GM23338 (cell line): ENCODE measurements at regions not wholly inside any gene's neighbourhood (a gene's known extent, or its start where the extent isn't known, plus 50 kb on each side); places are given as distances from the start of the nearest gene placed in this dataset.

Source experiments
- ATAC-seq: fragments of 200-7000 bp; cut with Tn5 transposase; 3 replicates; pipeline ENCODE4 v1.9.1; 2020
- DNase-seq: peaks from one replicate; pipeline ENCODE4 v3.0.0-alpha.2; 2015; ENCODE audit warnings: low spot score
- H2AFZ ChIP-seq: fragments of 200-600 bp; sonication (generic); 2 replicates; pipeline ENCODE4 v1.8.0; 2016; ENCODE audit warnings: antibody characterized with exemption, mild to moderate bottlenecking, moderate library complexity
- H3F3A ChIP-seq: fragments of 200-600 bp; sonication (generic); replicated peaks from 2 replicates; pipeline ENCODE4 v1.8.0; 2017; ENCODE audit warnings: antibody characterized with exemption, mixed run types, low read depth
- H3K27ac ChIP-seq: fragments of 200-600 bp; sonication (generic); 2 replicates; pipeline ENCODE4 v1.6.1; 2016; ENCODE audit warnings: low read depth
- H3K27me3 ChIP-seq: fragments of 200-600 bp; sonication (generic); 2 replicates; pipeline ENCODE4 v1.8.0; 2016; ENCODE audit warnings: mild to moderate bottlenecking, mixed run types, moderate library complexity; ENCODE audit not compliant: insufficient read depth
- H3K36me3 ChIP-seq: fragments of 200-600 bp; sonication (generic); 2 replicates; pipeline ENCODE4 v1.8.0; 2016; ENCODE audit warnings: mild to moderate bottlenecking; ENCODE audit not compliant: insufficient read depth
- H3K4me1 ChIP-seq: fragments of 200-600 bp; sonication (generic); 2 replicates; pipeline ENCODE4 v1.8.0; 2016; ENCODE audit warnings: mild to moderate bottlenecking, moderate library complexity; ENCODE audit not compliant: insufficient read depth
- H3K4me2 ChIP-seq: fragments of 200-600 bp; sonication (generic); 2 replicates; pipeline ENCODE4 v1.7.1; 2017; ENCODE audit warnings: mixed run types
- H3K4me3 ChIP-seq: fragments of 200-600 bp; sonication (generic); 2 replicates; pipeline ENCODE4 v1.6.1; 2016; ENCODE audit warnings: mixed run types
- H3K79me2 ChIP-seq: fragments of 200-600 bp; sonication (generic); replicated peaks from 2 replicates; pipeline ENCODE4 v1.8.0; 2017; ENCODE audit warnings: mild to moderate bottlenecking; ENCODE audit not compliant: insufficient read depth
- H3K9me2 ChIP-seq: fragments of 200-600 bp; sonication (generic); 2 replicates; pipeline ENCODE4 v1.8.0; 2017; ENCODE audit not compliant: insufficient read depth
- H4K20me1 ChIP-seq: fragments of 200-600 bp; sonication (generic); replicated peaks from 2 replicates; pipeline ENCODE4 v1.8.0; 2017; ENCODE audit warnings: mild to moderate bottlenecking; ENCODE audit not compliant: insufficient read depth
- H3K27ac Mint-ChIP-seq: 2 replicates; pipeline ENCODE4 v1.8.0; 2020; ENCODE audit warnings: inconsistent platforms, mild to moderate bottlenecking, moderate library complexity, mixed read lengths
- H3K27me3 Mint-ChIP-seq: 3 replicates; pipeline ENCODE4 v1.8.0; 2022; ENCODE audit warnings: low read depth, mild to moderate bottlenecking, moderate library complexity, mixed read lengths, inconsistent platforms; ENCODE audit not compliant: insufficient read depth, poor library complexity
- H3K36me3 Mint-ChIP-seq: 3 replicates; pipeline ENCODE4 v1.8.0; 2021; ENCODE audit warnings: low read depth, mild to moderate bottlenecking, inconsistent platforms, moderate library complexity, mixed read lengths
- H3K4me1 Mint-ChIP-seq: 3 replicates; pipeline ENCODE4 v1.8.0; 2020; ENCODE audit warnings: mild to moderate bottlenecking, inconsistent platforms, mixed read lengths
- H3K4me3 Mint-ChIP-seq: 3 replicates; pipeline ENCODE4 v1.8.0; 2021; ENCODE audit warnings: moderate library complexity, mild to moderate bottlenecking, inconsistent platforms, mixed read lengths
- H3K9me3 Mint-ChIP-seq: 3 replicates; pipeline ENCODE4 v1.8.0; 2020; ENCODE audit warnings: moderate library complexity, mild to moderate bottlenecking, inconsistent platforms, mixed read lengths
- CREB1 ChIP-seq: fragments of 250-450 bp; sonication (Bioruptor Pico); IDR thresholded peaks from 2 replicates; pipeline ENCODE4 v1.5.0; 2020; ENCODE audit warnings: low read depth, mild to moderate bottlenecking, moderate library complexity
- CTCF ChIP-seq, 2 experiments: fragments of 200-600 bp in 1 of 2; sonication (generic) in 1 of 2; conservative IDR thresholded peaks; 2 replicates each; pipeline versions ENCODE4 v1.5.1 to v1.6.1; 2016 to 2017; ENCODE audit warnings: antibody characterized with exemption in 2 of 2, low read depth in 2 of 2, mild to moderate bottlenecking in 2 of 2, moderate library complexity in 1 of 2
- ETS1 ChIP-seq: IDR thresholded peaks from 2 replicates; pipeline ENCODE4 v1.6.1; 2016; ENCODE audit warnings: antibody characterized with exemption
- EZH2 ChIP-seq: fragments of 200-600 bp; sonication (generic); IDR thresholded peaks from one replicate; pipeline ENCODE4 v1.8.0; 2017; ENCODE audit warnings: antibody characterized with exemption, mild to moderate bottlenecking, low read depth; ENCODE audit not compliant: unreplicated experiment
- EZH2phosphoT487 ChIP-seq: fragments of 200-600 bp; sonication (generic); IDR thresholded peaks from one replicate; pipeline ENCODE4 v1.8.1; 2018; ENCODE audit warnings: antibody characterized with exemption; ENCODE audit not compliant: unreplicated experiment
- POLR2AphosphoS5 ChIP-seq: IDR thresholded peaks from 2 replicates; pipeline ENCODE4 v1.6.1; 2016; ENCODE audit warnings: antibody characterized with exemption, low read depth
- STAT1 ChIP-seq: IDR thresholded peaks from one replicate; pipeline ENCODE4 v1.6.1; 2016; ENCODE audit warnings: antibody characterized with exemption; ENCODE audit not compliant: unreplicated experiment
- ZNF462 ChIP-seq: fragments of 250-450 bp; sonication (Bioruptor Pico); IDR thresholded peaks from 2 replicates; pipeline ENCODE4 v1.5.0; 2020; ENCODE audit warnings: mild to moderate bottlenecking, moderate library complexity

GRCh38 chr1:104408268-104408667 lies 658.6 kb downstream of the AMY1C start (continued):
- TF ChIP-seq ZNF462 (no peak), CTCF (conservative IDR thresholded peaks at IDR 0.05; ENCODE audit: low read depth in 2 of 2) (no peak), EZH2 (no peak), POLR2AphosphoS5 (no peak)

- no peak overlapping the region for H3K27ac Mint-ChIP-seq
- no peaks in the 10 kb centered on the region for H3K4me1 Mint-ChIP-seq
- H3K9me3 Mint-ChIP-seq = no peaks in the 10 kb centered on the region
- H4K20me1 ChIP-seq = no peaks in the 10 kb centered on the region
- H3K27me3 Mint-ChIP-seq = no peaks in the 10 kb centered on the region
- DNase-seq (no peak), ATAC-seq (no peak)
- no peak overlapping the region for H3K27ac ChIP-seq
- H3K27me3 ChIP-seq = no peaks in the 10 kb centered on the region
- H3K4me3 ChIP-seq = no peak overlapping the region
- no peak overlapping the region for H3K4me2 ChIP-seq
- no peaks in the 10 kb centered on the region for H3K79me2 ChIP-seq
- no peaks in the 10 kb centered on the region for H3F3A ChIP-seq
- no peaks in the 10 kb centered on the region for H3K4me1 ChIP-seq
- 0 out of 2 replicates have a peak, but pooled peaks cover 3% of the 10 kb centered on the region for H3K9me2 ChIP-seq
- H3K36me3 ChIP-seq = no peaks in the 10 kb centered on the region
- no peak overlapping the region for H2AFZ ChIP-seq
- no peaks in the 10 kb centered on the region for H3K36me3 Mint-ChIP-seq
- no peak overlapping the region for H3K4me3 Mint-ChIP-seq
- TF ChIP-seq EZH2phosphoT487 (no peak), CREB1 (CRISPR knock-in tag) (no peak), POLR2AphosphoS5 (no peak), ETS1 (no peak), STAT1 (no peak)
These were observed 685.6 kb downstream of the AMY1C start for GRCh38 chr1:104435255-104435654.
